Suprapubic skin (tissue), 4 donors: ENCODE measurements at regions not wholly inside any gene's neighbourhood (a gene's known extent, or its start where the extent isn't known, plus 50 kb on each side); places are given as distances from the start of the nearest gene placed in this dataset.

Source experiments
- CTCF ChIP-seq, 2 donors: fragments of 200-600 bp in 1 of 2; fragments of 450-650 bp in 1 of 2; sonication (generic) in 1 of 2; IDR thresholded peaks; one replicate each; pipeline ENCODE4 v1.5.1; 2016 to 2019; ENCODE audit warnings: antibody characterized with exemption in 2 of 2, mild to moderate bottlenecking in 1 of 2, moderate library complexity in 1 of 2
- POLR2A ChIP-seq, 2 donors: fragments of 450-650 bp; IDR thresholded peaks; one replicate each; pipeline ENCODE4 v1.6.1; 2017; ENCODE audit warnings: antibody characterized with exemption in 2 of 2, mild to moderate bottlenecking in 2 of 2, moderate library complexity in 2 of 2
- POLR2AphosphoS5 ChIP-seq, 3 donors: sonication (generic); formaldehyde crosslinking; IDR thresholded peaks; one replicate each; pipeline ENCODE4 v1.6.1; 2017; ENCODE audit warnings: antibody characterized with exemption in 3 of 3

- no peak for TF ChIP-seq CTCF (IDR thresholded peaks at IDR 0.05)
- TF ChIP-seq POLR2A (IDR thresholded peaks at IDR 0.05), result no peak
- no peak for TF ChIP-seq POLR2AphosphoS5 (IDR thresholded peaks at IDR 0.05)
Observed at GRCh38 chr3:68239542-68239941, 585.1 kb upstream of the SUCLG2 start.
